ENCODE measurements at regions not wholly inside any gene's neighbourhood (a gene's known extent, or its start where the extent isn't known, plus 50 kb on each side); places are given as distances from the start of the nearest gene placed in this dataset.
"Not testable (repeated sequence)": the region's sequence is repeated elsewhere in the genome, so short reads cannot be mapped to it uniquely, and the experiment has no call there.

DNA sequence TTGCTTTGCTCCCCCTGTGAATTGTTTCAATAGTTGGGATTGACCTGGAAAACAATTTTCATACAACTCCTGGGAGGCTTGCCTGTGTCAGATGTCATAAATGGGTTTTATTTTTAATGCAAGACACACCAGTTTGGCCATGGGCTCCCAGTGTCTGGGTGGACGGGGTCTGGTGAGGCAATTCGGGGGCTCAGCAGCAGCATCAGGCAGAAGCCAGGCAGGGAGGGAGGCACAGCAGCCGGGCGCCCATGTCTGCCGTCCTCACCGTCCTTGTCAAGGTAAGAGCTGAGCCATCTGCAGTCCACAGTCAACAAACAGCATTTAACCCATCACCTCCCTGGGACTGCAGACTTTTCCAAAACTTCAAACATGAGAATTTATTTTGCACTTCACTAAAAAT lies 150.6 kb downstream of the NPIPB11 start:
- DNase-seq = not testable (repeated sequence)

DNA sequence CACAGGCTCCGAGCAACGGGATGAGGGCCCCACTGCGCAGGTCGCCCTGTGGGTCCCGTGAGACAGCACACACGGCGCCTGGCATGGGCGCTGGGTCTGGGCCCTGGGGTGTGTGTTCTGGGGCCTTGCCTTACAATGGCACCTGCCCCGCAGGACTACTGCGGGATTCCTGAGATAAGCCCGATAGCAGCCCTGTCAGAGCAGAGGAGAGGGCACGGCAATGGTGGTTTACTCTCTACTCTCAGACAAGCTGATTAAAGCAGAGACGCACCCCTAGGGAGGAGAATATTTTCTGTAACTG lies 151.1 kb downstream of the NPIPB11 start:
- DNase-seq = not testable (repeated sequence)

DNA sequence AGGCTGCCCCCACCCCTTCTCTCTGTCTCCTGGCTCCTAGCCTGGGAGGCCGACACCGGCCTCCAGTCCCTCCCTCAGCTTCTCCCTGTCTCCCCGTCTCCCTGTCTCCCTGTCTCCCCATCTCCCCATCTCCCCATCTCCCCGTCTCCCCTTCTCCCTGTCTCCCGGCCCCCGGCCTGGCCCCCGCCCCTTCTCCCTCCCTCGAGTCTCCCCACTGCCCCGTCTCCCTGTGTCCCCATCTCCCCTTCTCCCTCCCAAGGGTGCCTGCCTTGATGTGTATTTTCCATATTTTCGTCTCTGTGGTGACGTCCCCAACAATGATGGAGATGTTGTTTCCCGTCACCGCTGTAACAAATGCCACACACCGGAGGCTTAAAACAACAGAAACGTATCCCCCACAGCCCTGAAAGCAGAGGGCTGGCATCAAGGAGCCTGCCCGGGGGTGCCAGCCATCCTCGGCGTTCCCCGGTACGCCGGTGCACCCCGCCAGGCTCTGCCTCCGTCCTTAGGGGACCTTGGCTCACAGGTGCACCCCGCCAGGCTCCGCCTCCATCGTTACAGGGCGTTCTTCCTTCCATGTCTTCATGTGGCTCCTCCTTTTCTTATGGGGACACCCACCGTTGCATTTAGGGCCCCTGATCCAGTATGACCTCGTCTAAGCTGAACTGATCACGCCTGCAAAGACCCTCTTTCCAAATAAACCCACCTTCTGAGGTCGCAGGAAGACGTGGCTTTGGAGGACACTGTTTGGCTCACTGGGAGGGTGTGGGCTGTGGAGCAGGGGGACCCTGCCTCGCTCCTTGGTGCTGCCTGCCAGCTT lies 151.6 kb downstream of the NPIPB11 start:
- DNase-seq = no peak

DNA sequence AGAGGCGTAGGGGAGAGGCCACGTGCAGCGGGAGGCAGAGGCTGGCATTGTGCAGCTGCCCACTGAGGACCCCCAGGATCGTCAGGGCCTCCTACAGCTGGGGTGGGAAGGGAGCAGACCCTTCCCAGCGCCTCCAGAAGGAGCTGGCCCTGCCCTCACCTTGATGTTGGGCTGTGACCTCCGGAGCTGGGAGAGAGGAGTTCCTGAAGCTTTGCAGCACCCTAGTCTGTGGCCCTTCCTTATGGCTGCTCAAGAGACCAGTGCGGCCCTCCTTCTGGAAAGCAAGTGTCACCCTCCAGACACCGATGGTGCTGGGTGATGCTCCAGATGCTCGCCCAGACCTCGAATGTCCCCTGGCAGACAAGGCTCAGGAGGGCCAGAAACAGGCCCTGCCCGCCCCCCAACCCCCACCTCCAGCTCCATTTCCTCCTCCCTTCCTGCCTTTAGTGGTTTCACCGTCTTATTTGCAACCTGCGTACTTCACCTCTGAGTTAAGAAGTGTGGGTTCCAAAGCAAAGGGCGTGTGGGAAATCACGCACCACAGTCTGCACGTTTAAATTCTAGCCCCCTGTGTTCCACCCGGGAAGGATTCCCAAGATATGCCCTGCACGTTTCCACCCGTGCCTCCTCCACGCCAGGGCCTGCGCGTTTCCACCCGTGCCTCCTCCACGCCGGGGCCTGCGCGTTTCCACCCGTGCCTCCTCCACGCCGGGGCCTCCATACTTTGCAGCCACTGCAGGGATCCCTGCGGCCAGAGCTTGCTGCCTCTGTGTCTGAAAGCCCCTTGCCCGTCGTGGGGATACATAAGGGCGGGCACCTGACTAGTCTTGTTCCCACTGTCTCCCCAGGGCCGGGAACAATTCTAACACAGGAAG lies 152.6 kb downstream of the NPIPB11 start:
- DNase-seq = not testable (repeated sequence)

- DNase-seq = not testable (repeated sequence)
Observed at GRCh38 chr16:29253066-29253590, 153.4 kb downstream of the NPIPB11 start.

GRCh38 chr16:29252311-29252710 lies 154.2 kb downstream of the NPIPB11 start:
- DNase-seq = not testable (repeated sequence)

GRCh38 chr16:29251571-29252011 lies 154.9 kb downstream of the NPIPB11 start:
- DNase-seq = not testable (repeated sequence)

- DNase-seq = not testable (repeated sequence)
Observed at GRCh38 chr16:29250923-29251434, 155.5 kb downstream of the NPIPB11 start.

DNA sequence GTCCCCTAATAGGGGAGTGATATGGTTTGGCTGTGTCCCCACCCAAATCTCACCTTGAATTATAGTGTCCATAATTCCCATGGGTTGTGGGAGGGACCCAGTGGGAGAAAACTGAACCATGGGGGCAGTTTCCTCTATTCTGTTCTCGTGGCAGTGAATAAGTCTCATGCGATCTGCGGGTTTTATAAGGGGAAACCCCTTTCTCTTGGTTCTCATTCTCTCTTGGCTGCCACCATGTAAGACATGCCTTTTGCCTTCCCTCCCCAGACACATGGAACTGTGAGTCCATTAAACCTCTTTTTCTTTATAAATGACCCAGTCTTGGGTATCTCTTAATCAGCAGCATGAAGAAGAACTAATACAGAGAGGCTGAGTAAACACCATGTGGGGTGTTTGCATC lies 156.0 kb downstream of the NPIPB11 start:
- not testable (repeated sequence) for DNase-seq

- not testable (repeated sequence) for DNase-seq
Observed at GRCh38 chr16:29248940-29249318, 157.6 kb downstream of the NPIPB11 start.

DNA sequence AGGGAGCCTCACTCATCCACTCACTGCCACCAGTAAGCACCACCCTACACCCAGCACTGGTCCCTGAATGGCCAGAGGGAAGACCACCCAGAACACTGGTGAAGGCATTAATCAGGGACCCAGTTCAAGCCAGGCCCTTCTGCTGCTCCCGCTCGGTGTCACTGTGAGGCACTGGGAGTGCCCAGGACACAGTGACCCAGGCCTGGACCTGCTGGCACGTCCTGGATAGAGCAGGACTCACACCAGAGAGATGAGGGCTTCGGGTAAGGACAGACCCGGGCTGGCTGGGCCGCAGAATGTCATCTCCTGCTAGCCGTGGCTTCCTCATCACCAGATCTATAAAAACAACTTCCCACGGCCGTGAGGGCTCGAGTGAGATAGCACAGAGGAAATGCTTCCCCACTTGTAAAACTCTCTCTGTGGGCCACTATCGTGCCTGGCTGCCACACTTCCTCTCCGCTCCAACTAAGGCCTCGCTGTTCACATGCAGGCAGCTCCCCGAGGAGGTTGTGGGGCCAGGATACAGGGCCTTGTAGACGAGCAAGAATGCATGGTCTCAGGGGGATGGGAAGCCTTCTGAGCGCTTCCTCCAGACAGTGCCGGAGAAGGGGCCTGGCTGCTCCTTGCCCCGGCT lies 158.1 kb downstream of the NPIPB11 start:
- not testable (repeated sequence) for DNase-seq

GRCh38 chr16:29246091-29246490 lies 160.4 kb downstream of the NPIPB11 start:
- DNase-seq = not testable (repeated sequence)

GRCh38 chr16:29237971-29238370 lies 168.5 kb downstream of the NPIPB11 start:
- DNase-seq = no peak

GRCh38 chr16:29237495-29237894 lies 169.0 kb downstream of the NPIPB11 start:
- DNase-seq = not testable (repeated sequence)

DNA sequence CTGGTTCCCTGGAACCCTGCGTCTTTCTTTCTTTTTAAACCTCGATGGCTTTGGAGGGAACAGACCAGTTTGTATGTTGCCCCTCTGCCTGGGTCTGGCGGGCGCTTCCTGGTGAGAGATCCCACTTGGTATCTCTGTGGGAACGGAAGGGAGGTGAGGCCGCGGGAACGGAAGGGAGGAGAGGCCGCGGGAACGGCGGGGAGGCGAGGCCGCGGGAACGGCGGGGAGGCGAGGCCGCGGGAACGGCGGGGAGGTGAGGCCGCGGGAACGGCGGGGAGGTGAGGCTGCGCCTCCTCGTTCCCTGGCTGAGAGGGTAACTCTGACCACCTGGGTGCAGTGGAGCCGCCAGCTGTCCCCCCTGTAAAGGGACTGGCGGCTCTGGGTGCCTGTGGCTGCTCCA lies 169.5 kb downstream of the NPIPB11 start:
- DNase-seq = not testable (repeated sequence)

DNA sequence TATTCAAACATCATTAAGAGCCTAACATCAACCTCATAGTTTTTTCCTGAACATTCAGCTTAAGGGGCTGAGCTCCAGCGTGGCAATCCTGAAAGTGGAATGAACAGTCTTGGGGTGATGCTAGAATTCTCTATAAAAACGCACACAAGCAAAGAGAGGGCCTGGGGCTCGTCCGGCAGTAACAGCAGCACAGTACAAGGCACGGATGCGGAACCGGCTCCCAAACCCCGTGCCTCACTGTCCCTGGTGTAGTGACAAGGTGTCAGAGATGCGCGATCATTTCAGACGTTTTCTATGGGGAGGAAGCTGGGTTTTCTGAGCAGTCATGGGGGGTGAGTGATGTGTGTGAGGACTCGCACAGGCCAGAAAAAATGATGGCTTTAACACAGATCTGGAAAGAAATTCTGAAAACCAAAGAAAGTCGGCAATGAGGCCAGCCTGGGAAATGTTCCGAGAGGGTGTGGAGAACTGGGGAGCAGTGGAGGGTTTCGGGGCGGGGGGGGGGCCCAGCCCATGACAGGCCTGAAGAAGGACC lies 170.6 kb downstream of the NPIPB11 start:
- DNase-seq = not testable (repeated sequence)

DNA sequence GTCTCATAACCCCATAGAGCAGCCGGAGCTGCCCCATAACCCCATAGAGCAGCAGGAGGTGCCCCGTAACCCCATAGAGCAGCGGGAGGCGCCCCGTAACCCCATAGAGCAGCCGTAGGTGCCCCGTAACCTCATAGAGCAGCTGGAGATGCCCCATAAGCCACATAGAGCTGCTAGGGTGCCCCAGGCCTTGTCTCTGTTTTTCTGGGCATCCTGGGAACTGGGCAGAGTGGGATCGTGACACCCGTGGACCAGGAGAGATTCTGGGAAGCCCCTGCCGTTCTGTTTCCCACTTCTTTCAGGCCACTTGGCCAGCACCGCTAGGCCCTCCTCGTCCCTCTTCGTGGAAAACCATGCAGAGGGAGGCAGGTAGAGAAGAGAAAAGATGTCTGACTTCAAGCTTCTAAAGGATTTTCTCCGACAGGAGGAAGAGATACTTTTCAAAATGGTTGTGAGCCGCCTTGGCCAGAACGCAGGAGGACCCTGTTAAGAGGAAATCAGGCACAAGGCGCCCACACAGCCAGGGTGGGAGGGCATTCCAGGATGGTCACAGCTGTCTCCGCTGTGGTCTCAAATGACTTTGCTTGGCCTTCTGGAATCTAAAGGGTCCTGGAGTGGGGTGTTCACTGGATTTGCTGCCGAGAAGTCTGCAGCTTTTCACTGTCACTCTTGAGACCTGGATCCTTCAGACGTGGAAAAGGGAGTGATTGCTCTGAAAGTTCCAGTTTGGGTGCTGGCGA lies 171.8 kb downstream of the NPIPB11 start:
- not testable (repeated sequence) for DNase-seq

GRCh38 chr16:29233705-29234404 lies 172.7 kb downstream of the NPIPB11 start:
- DNase-seq = not testable (repeated sequence)

GRCh38 chr16:29232811-29233704 lies 173.5 kb downstream of the NPIPB11 start:
- DNase-seq = no peak

- DNase-seq = not testable (repeated sequence)
Observed at GRCh38 chr16:29232160-29232705, 174.3 kb downstream of the NPIPB11 start.

All from activated CD4-positive, alpha-beta T cell treated with anti-CD3 and anti-CD28 coated beads for 1 hour (primary cell).